HAP-1 (cell line): ENCODE measurements at regions not wholly inside any gene's neighbourhood (a gene's known extent, or its start where the extent isn't known, plus 50 kb on each side); places are given as distances from the start of the nearest gene placed in this dataset.

ENCODE experiments used
- DNase-seq, 2 experiments: peaks; one replicate each; pipeline ENCODE4 v3.0.0-alpha.2; 2016 to 2020; ENCODE audit warnings: low spot score in 2 of 2
- H3K27me3 ChIP-seq: fragments of 250-450 bp; sonication (Bioruptor Pico); 2 replicates; pipeline ENCODE4 v1.5.1; 2020; ENCODE audit warnings: low read depth, mild to moderate bottlenecking, moderate library complexity
- H3K36me3 ChIP-seq: fragments of 250-450 bp; sonication (Bioruptor Pico); replicated peaks from 2 replicates; pipeline ENCODE4 v1.5.1; 2020; ENCODE audit warnings: mild to moderate bottlenecking
- H3K4me1 ChIP-seq: fragments of 250-450 bp; sonication (Bioruptor Pico); 2 replicates; pipeline ENCODE4 v1.5.1; 2020; ENCODE audit warnings: mild to moderate bottlenecking
- H3K4me3 ChIP-seq: fragments of 250-450 bp; sonication (Bioruptor Pico); 2 replicates; pipeline ENCODE4 v1.5.1; 2020; ENCODE audit warnings: mild to moderate bottlenecking, moderate library complexity
- H3K9me3 ChIP-seq: fragments of 250-450 bp; sonication (Bioruptor Pico); 2 replicates; pipeline ENCODE4 v1.5.1; 2020; ENCODE audit warnings: mild to moderate bottlenecking, moderate library complexity
- in situ Hi-C: fragments of 300-500 bp; cut with MboI; formaldehyde crosslinking; loops from 3 replicates; pipeline ENCODE4 v1.14.3; 2020; ENCODE audit warnings: low sequenced_read_pairs, inconsistent platforms, mixed read lengths

DNA sequence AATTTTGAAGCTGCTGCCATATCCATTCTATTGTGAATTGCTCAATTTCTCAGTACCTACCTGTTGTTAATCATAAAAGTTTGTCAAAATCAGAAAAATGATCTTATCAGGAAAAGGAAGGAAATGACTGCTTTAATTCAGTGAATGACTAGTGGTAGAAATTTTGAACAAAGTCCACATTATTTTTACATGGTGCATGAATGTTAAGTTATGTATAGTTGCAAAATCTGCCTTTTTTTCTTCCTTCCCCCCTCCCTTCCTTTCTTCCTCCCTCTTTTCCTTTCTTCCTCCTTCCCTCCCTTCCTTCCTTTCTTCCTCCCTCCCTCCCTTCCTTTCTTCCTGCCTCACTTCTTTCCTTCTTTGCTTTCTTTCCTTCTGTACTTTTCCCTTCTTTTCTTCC is 127.1 kb upstream of the TSHZ2 start:
- in situ Hi-C loops: no loop called here
- no peak for DNase-seq
- H3K36me3 ChIP-seq: no peaks in the 10 kb centered on the region
- no peaks in the 10 kb centered on the region for H3K4me1 ChIP-seq
- H3K9me3 ChIP-seq: no peaks in the 10 kb centered on the region
- no peak overlapping the region for H3K4me3 ChIP-seq
- no peaks in the 10 kb centered on the region for H3K27me3 ChIP-seq

DNA sequence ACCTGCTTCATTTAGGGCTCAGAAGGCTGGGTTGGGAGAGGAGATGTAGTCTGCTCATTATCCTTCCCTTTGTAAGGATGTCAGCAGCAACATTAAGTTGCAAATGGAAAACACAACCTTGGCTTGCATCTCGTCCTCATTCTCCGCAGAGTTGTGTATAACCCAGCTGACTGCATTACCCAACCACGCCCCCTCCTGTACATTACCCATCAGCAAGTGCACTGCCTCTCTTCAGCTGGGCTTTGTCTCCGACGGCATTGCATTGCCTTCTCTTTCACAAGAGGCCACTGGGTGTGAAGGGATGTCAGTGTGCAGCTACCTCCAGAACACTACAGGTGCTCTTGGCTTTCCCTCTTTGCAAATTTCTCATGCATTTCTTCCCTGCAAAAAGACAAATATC is 128.7 kb upstream of the TSHZ2 start:
- no peak for DNase-seq
- Histone ChIP-seq H3K36me3 (no peaks in the 10 kb centered on the region), H3K27me3 (no peaks in the 10 kb centered on the region), H3K4me1 (no peaks in the 10 kb centered on the region), H3K4me3 (no peak overlapping the region), H3K9me3 (no peaks in the 10 kb centered on the region)
- in situ Hi-C loops: no loop called here

DNA sequence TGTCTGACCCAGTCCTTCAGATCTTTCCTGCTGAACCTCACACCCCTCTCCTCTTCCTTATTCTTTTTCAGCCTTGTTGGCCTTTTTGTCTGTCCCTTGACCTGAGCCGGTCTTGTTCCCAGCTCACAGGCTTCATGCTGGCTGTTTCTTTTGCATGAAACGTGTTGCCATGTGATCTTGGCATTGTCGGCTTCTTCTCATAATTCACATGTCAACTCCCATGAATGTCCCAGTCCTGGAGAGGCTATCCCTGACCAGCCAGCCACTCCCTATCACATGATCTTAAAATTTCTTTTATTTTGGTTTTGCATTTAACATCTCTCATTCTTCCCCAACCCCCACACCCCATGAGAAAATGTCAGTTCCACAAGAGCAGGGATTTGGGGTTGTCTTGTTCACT is 131.2 kb upstream of the TSHZ2 start:
- Histone ChIP-seq H3K4me3 (no peak overlapping the region), H3K4me1 (no peaks in the 10 kb centered on the region), H3K27me3 (no peaks in the 10 kb centered on the region), H3K9me3 (no peaks in the 10 kb centered on the region), H3K36me3 (no peaks in the 10 kb centered on the region)
- in situ Hi-C loops: no loop called here
- DNase-seq: no peak

DNA sequence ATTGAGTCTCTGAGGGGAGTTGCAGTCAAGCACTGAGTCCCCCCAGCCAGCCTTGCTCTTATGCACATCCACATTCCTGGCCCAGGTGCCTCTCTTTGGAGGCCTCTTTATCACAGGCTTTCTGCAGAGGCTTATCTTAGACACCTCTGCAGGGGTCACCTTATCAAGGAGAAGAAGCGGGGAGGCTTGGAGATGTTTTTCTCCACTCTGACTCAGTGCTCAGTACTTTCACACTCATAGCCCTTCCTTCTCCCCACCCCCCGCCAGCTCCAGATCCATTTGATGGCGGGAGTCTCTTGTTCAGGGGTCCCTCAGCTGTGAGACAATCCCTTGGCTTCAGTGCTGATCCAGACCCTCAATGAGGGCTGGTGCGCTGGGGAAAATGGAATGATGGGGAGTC is 132.1 kb upstream of the TSHZ2 start:
- Histone ChIP-seq H3K4me3 (no peak overlapping the region), H3K36me3 (no peaks in the 10 kb centered on the region), H3K9me3 (no peaks in the 10 kb centered on the region), H3K4me1 (no peaks in the 10 kb centered on the region), H3K27me3 (no peaks in the 10 kb centered on the region)
- no peak for DNase-seq
- in situ Hi-C loops: no loop called here

DNA sequence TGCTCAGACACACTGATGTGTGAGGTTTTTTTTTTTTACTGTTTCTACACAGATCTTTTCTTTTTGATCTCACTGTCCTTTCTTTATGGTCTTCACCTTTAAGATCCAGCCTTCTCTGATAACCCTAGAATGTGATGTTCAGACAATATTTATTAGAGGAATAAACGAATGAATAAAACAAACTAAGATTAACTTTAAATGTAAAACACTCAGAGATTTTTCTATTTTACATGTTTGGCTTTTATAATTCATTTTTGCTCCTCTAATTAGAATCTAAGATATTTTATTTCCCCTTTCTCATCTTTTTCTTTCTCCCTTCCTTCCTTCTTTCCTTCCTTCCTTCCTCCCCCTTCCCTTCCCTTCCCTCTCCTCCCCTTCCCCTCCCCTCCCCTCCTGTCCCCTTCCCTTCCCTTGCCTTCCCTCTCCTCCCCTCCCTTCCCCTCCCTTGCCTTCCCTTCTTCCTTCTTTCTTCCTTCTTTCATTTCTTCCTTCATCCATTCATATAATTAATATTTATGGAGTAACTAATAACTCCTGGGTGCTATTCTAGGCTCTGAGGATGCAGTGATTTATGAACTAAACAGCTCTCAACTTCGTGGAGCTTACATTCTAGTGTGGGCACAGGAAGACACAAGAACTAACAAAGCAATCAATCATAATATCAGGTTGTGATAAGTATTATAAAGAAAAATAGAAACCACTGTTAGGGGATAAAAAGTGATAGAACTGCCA is 133.5 kb upstream of the TSHZ2 start:
- Histone ChIP-seq H3K4me3 (no peak overlapping the region), H3K4me1 (no peaks in the 10 kb centered on the region), H3K36me3 (no peaks in the 10 kb centered on the region), H3K9me3 (no peaks in the 10 kb centered on the region), H3K27me3 (no peaks in the 10 kb centered on the region)
- in situ Hi-C loops: no loop called here
- DNase-seq: no peak

DNA sequence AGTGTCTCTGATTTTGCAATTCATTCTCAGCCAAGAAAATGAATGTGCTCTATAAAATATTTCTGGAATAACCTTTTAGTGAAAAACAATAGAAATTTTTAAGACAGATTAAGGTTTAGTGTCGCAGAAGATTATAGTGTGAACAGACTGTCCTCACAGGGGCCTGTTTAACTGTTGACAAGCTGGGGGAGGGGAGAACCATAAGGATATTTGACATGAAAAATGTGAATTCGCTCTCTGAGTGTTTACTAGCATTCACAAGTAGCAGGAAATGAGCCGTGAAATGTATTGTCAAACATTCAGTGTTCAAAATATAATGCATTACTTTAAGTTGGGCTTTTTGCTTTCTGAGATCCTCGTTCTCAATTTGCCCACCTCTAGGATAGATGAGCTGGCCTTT is 134.8 kb upstream of the TSHZ2 start:
- H3K36me3 ChIP-seq: no peaks in the 10 kb centered on the region
- no peaks in the 10 kb centered on the region for H3K9me3 ChIP-seq

DNA sequence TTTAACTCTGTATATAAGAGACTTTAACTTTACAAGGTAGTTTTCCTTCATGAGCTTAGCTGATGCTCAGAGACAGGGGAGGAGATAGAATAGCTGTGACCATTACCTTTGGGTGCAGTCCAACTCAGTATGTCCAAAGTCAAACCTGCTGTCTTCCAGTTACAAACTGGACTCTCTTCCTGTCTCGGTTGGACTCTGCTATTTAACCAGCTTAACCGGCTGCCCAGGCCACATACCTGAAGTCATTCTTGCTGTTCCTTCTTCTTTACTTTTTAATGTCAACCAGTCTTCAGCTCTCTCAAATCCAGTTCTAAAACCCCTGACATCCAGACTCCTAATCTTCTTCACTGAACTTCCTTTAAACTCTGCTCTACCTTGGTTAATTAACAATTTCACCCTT is 138.3 kb upstream of the TSHZ2 start:
- DNase-seq: no peak
- no peaks in the 10 kb centered on the region for H3K4me1 ChIP-seq
- in situ Hi-C loops: no loop called here
- no peaks in the 10 kb centered on the region for H3K27me3 ChIP-seq
- no peaks in the 10 kb centered on the region for H3K9me3 ChIP-seq
- no peak overlapping the region for H3K4me3 ChIP-seq
- no peaks in the 10 kb centered on the region for H3K36me3 ChIP-seq

More for the DNA sequence above, 134.8 kb upstream of the TSHZ2 start:
- Histone ChIP-seq H3K4me3 (no peak overlapping the region), H3K27me3 (no peaks in the 10 kb centered on the region), H3K4me1 (no peaks in the 10 kb centered on the region)
- DNase-seq: no peak
- in situ Hi-C loops: no loop called here

DNA sequence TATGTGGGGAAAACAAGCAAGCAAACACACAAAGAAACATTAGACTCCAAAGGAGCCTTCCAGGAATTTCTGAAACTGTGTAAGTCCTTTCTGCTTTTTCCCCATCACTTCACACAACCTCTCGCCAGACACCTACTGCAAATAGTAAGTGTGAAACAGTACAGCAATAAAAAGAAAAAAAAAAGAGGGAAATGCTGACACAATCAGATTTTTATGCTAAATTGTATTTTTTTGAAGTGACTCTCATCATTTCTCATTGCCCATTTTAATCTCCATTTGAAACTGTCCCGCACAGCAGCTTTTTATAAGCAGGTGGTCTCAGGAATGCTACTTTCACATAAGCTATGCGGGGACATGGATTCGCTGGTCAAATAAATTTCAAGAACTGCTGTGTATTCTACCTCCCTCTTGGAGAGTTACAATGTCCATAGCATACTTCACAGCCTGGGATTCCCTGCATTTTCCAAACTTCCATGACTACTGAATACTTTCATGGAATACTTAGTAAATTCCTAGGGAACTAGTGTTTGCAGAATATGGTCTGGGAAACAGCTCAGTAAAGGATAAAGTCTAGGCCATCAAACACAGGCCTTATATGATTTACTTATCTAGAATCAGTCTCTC is 139.9 kb upstream of the TSHZ2 start:
- no peak for DNase-seq
- Histone ChIP-seq H3K9me3 (no peaks in the 10 kb centered on the region), H3K4me1 (no peaks in the 10 kb centered on the region), H3K36me3 (no peaks in the 10 kb centered on the region), H3K4me3 (no peak overlapping the region), H3K27me3 (no peaks in the 10 kb centered on the region)
- in situ Hi-C loops: no loop called here

DNA sequence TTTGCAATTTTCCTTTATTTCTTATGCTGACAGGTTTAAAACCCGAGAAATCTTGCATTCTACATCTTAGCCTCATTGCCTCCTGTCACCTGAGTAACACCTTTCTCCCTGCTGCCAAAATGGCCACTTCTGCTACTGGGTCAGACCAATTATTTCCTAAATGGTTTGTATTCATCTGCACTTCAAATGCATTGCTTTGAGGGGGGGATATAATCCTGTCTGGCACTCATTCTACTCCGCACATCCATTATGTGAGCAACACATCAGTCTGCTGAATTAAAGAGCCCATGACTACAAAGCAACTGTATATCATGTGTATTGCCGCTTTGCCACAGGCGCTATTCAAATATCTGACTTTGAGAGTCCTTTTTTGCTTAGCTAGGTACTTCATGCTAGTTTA is 141.6 kb upstream of the TSHZ2 start:
- no peaks in the 10 kb centered on the region for H3K9me3 ChIP-seq
- no peak overlapping the region for H3K4me3 ChIP-seq

DNA sequence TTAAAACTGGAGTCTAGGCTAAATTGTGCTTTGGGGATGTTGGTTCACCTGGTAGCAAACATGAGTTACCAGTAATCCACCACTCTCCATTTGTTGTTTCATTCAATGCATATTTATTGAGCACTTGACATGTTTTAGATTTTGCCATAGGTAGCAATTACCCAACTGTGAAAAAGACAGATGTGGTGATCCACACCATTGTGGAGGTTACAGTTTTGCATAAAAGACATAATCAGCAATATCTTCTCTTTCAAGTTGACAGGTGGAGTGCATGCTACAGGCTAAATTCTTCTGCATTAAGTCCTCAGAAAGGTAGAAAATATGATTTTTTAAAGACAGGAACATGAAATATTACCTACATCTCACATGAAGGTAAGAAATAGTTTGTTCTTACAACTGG is 143.0 kb upstream of the TSHZ2 start:
- Histone ChIP-seq H3K27me3 (no peaks in the 10 kb centered on the region), H3K4me1 (no peaks in the 10 kb centered on the region), H3K4me3 (no peak overlapping the region), H3K36me3 (no peaks in the 10 kb centered on the region), H3K9me3 (no peaks in the 10 kb centered on the region)
- in situ Hi-C loops: no loop called here
- DNase-seq: no peak

More for the DNA sequence above, 141.6 kb upstream of the TSHZ2 start:
- Histone ChIP-seq H3K36me3 (no peaks in the 10 kb centered on the region), H3K4me1 (no peaks in the 10 kb centered on the region), H3K27me3 (no peaks in the 10 kb centered on the region)
- in situ Hi-C loops: no loop called here
- DNase-seq: no peak

DNA sequence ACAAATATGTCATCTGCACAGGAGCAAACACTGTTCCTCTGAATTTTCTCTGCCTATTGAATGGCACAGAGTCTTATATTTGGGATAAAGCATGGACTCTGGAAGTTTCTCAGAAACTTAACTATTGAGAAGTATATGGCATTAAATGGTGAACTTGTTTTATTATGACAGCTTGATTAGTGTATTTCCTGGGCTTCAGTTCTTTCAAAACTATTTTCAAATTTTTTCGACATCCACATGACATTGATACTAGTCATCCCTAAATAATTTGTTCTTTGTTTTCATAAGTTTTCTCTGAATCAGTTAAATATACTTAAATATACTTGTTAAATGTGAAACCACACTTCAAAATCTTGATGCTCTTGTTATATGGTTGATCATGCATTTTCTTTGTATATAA is 144.0 kb upstream of the TSHZ2 start:
- no peak for DNase-seq
- Histone ChIP-seq H3K27me3 (no peaks in the 10 kb centered on the region), H3K4me1 (no peaks in the 10 kb centered on the region), H3K4me3 (no peak overlapping the region), H3K9me3 (no peaks in the 10 kb centered on the region), H3K36me3 (no peaks in the 10 kb centered on the region)
- in situ Hi-C loops: no loop called here

DNA sequence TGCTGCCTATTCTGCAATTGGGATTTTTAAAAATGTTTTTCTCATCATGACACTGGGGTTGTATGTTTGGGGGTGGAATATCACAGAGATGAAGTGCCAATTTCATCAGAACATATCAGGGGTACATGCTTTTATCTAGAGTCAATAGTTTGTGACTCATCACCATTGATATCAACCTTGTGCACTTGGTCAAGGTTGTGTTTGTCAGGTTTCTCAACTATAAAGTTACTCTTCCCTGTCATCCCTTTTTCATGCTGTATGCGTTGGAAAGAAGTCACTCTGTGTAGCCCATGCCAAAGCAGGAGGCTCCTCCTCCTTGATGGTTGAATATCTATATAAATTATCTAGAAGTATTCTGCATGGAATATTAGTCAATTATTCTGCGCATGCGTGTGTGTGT is 145.4 kb upstream of the TSHZ2 start:
- no peak for DNase-seq
- H3K4me1 ChIP-seq: no peaks in the 10 kb centered on the region
- no peak overlapping the region for H3K4me3 ChIP-seq
- no peaks in the 10 kb centered on the region for H3K9me3 ChIP-seq
- no peaks in the 10 kb centered on the region for H3K36me3 ChIP-seq
- no peaks in the 10 kb centered on the region for H3K27me3 ChIP-seq
- in situ Hi-C loops: no loop called here

DNA sequence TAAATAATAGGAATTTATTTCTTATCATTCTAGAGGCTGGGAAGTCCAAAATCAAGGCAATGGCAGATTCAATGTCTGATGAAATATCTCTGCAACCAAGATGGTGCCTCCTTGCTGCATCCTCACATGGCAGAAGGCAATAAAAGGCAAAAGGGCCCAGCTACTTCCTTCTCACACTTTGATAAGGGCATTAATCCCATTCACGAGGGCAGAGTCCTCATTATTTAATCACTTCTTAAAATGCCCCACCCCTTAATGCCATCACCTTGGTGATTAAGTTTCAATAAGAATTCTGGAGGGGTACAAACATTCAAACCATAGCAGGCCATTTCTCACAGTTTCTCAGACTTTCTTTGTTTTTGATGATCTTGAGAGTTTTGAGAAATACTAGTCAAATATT is 145.8 kb upstream of the TSHZ2 start:
- Histone ChIP-seq H3K9me3 (no peaks in the 10 kb centered on the region), H3K27me3 (no peaks in the 10 kb centered on the region), H3K4me3 (no peak overlapping the region), H3K36me3 (no peaks in the 10 kb centered on the region), H3K4me1 (no peaks in the 10 kb centered on the region)
- in situ Hi-C loops: no loop called here
- DNase-seq: no peak

DNA sequence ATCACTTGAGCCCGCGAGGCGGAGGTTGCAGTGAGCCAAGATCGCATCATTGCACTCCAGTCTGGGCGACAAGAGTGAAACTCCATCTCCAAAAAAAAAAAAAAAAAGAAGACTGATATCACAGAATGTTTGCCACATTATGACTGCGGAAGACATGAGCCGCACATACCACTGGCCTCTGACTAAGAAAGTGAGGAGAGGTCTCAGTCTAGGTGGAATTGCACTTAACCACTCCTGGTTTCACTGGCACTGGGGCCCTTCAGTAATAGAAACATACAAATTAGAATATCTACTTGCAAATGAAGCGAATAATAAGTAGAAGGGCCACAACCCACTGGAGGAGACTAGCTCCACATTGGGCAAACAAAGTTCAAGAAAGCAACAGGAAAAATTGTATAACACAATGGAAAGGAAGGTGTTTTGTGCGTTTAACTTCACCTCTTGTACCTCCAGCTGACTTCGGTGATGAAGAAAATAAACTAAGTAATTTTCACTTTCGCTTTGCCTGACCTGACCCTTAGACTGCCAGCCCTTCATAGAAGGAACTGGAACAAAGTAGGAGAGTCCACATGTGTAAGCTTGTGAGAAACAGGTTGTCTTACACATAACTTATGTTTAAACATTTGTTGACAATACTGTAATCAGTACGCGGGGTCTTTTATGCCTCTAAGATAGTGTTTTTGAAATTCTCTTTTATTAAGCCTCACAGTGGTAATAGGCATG is 147.5 kb upstream of the TSHZ2 start:
- Histone ChIP-seq H3K27me3 (no peaks in the 10 kb centered on the region), H3K36me3 (no peaks in the 10 kb centered on the region), H3K9me3 (no peaks in the 10 kb centered on the region), H3K4me1 (no peaks in the 10 kb centered on the region), H3K4me3 (no peak overlapping the region)
- DNase-seq: no peak
- in situ Hi-C loops: no loop called here
